B cell (primary cell): ENCODE measurements at regions not wholly inside any gene's neighbourhood (a gene's known extent, or its start where the extent isn't known, plus 50 kb on each side); places are given as distances from the start of the nearest gene placed in this dataset.

Experiments
- ATAC-seq: fragments of 200-7000 bp; cut with Tn5 transposase; one replicate; pipeline ENCODE4 v1.10.0; 2021; ENCODE audit warnings: low read depth, mild to moderate bottlenecking, moderate number of reproducible peaks, moderate library complexity
- CTCF ChIA-PET: fragments of 350-600 bp; sonication (Branson Sonifier 250); formaldehyde crosslinking; loops from one replicate; lab custom pipeline; 2021; ENCODE audit warnings: antibody characterized with exemption, inconsistent platforms; lab: Charles Lee
- POLR2A ChIA-PET: fragments of 350-600 bp; sonication (Branson Sonifier 250); formaldehyde crosslinking; loops from one replicate; lab custom pipeline; 2021; ENCODE audit warnings: antibody characterized with exemption; lab: Charles Lee
- DNase-seq: peaks from one replicate; pipeline ENCODE4 v3.0.0; 2013
- H2AFZ ChIP-seq: 2 replicates; pipeline ENCODE4 v1.6.1; 2012; ENCODE audit warnings: mild to moderate bottlenecking, low read depth, low read length; ENCODE audit not compliant: insufficient read depth, poor library complexity, severe bottlenecking
- H3K27ac ChIP-seq, 2 donors: 1 replicate in 1 of 2; 2 replicates in 1 of 2; pipeline ENCODE4 v1.5.1; 2012 to 2013; ENCODE audit warnings: low read length in 2 of 2, mild to moderate bottlenecking in 2 of 2, moderate library complexity in 1 of 2
- H3K27me3 ChIP-seq, 4 experiments: fragments of 200-600 bp in 1 of 4; sonication (generic) in 1 of 4; replicated peaks in 1 of 4; 1 replicate in 2 of 4; 2 replicates in 2 of 4; pipeline versions ENCODE4 v1.6.1 to v1.7.0; 2013 to 2016; ENCODE audit warnings: low read length in 3 of 4, mild to moderate bottlenecking in 2 of 4, mixed read lengths in 1 of 4, moderate library complexity in 1 of 4; ENCODE audit not compliant: insufficient read depth in 4 of 4, control insufficient read depth in 3 of 4; ENCODE audit errors: control extremely low read depth in 1 of 4
- H3K36me3 ChIP-seq, 2 experiments: replicated peaks in 1 of 2; 1 replicate in 1 of 2; 2 replicates in 1 of 2; pipeline versions ENCODE4 v1.6.1 to v1.7.1; 2013; ENCODE audit warnings: low read length in 1 of 2; ENCODE audit not compliant: insufficient read depth in 2 of 2, control insufficient read depth in 1 of 2; ENCODE audit errors: control extremely low read depth in 1 of 2, extremely low read depth in 1 of 2
- H3K4me1 ChIP-seq, 2 donors: fragments of 200-600 bp in 1 of 2; sonication (generic) in 1 of 2; 1 replicate in 1 of 2; 2 replicates in 1 of 2; pipeline versions ENCODE4 v1.5.1 to v1.6.1; 2013 to 2017; ENCODE audit warnings: low read length in 2 of 2; ENCODE audit not compliant: control insufficient read depth in 2 of 2, insufficient read depth in 2 of 2
- H3K4me2 ChIP-seq: replicated peaks from 2 replicates; pipeline ENCODE3; 2012; ENCODE audit warnings: mild to moderate bottlenecking, low read depth, low read length; ENCODE audit not compliant: poor library complexity, severe bottlenecking
- H3K4me3 ChIP-seq, 5 experiments: fragments of 200-600 bp in 1 of 5; sonication (generic) in 1 of 5; 1 replicate in 3 of 5; 2 replicates in 2 of 5; pipeline versions ENCODE4 v1.5.1 to v1.7.0; 2011 to 2016; ENCODE audit warnings: low read length in 4 of 5, mild to moderate bottlenecking in 4 of 5, low read depth in 2 of 5, control low read depth in 1 of 5, moderate library complexity in 1 of 5; ENCODE audit not compliant: insufficient read depth in 1 of 5; ENCODE audit errors: control extremely low read depth in 1 of 5, extremely low read depth in 1 of 5
- H3K79me2 ChIP-seq: fragments of 200-600 bp; sonication (generic); one replicate; pipeline ENCODE4 v1.6.0; 2016; ENCODE audit warnings: low read length; ENCODE audit not compliant: control insufficient read depth, insufficient read depth
- H3K9ac ChIP-seq: fragments of 200-600 bp; sonication (generic); 2 replicates; pipeline ENCODE4 v1.6.1; 2017; ENCODE audit warnings: mild to moderate bottlenecking, low read length, moderate library complexity
- H3K9me3 ChIP-seq, 3 donors: one replicate each; pipeline versions ENCODE4 v1.6.1 to v1.7.1; 2013; ENCODE audit warnings: low read length in 2 of 3; ENCODE audit not compliant: control insufficient read depth in 2 of 3, insufficient read depth in 1 of 3; ENCODE audit errors: control extremely low read depth in 1 of 3
- H4K20me1 ChIP-seq: 2 replicates; pipeline ENCODE4 v1.6.0; 2012; ENCODE audit warnings: mild to moderate bottlenecking, low read length; ENCODE audit not compliant: insufficient read depth, control insufficient read depth, poor library complexity, severe bottlenecking
- H3K27ac Mint-ChIP-seq: one replicate; pipeline ENCODE4 v1.8.0; 2021; ENCODE audit warnings: mixed read lengths
- H3K27me3 Mint-ChIP-seq: one replicate; pipeline ENCODE4 v1.8.0; 2021; ENCODE audit warnings: mixed read lengths
- H3K4me1 Mint-ChIP-seq: one replicate; pipeline ENCODE4 v1.8.0; 2021; ENCODE audit warnings: mixed read lengths
- H3K4me3 Mint-ChIP-seq: one replicate; pipeline ENCODE4 v1.8.0; 2021; ENCODE audit warnings: mixed read lengths
- H3K9me3 Mint-ChIP-seq: one replicate; pipeline ENCODE4 v1.8.0; 2022; ENCODE audit warnings: mixed read lengths; ENCODE audit not compliant: insufficient read depth
- EZH2 ChIP-seq: IDR thresholded peaks from 2 replicates; pipeline ENCODE4 v1.6.1; 2012; ENCODE audit warnings: borderline replicate concordance, low read depth, mild to moderate bottlenecking, moderate library complexity, low read length; ENCODE audit not compliant: insufficient read depth, poor library complexity, severe bottlenecking
- WGBS: methylation state at CpG from one replicate; pipeline ENCODE4 v1.1.5; 2013; ENCODE audit warnings: missing lambda C conversion rate; ENCODE audit not compliant: insufficient coverage; 5-methylcytosine and 5-hydroxymethylcytosine counted together
- intact Hi-C: fragments of 100-400 bp; cut with micrococcal nuclease; formaldehyde crosslinking; loops from one replicate; pipeline ENCODE4 v1.10.0; 2022
- TF ChIP-seq, protein P1 (sequence below): fragments of 200-600 bp; IDR thresholded peaks from one replicate; pipeline ENCODE4 v1.8.0; 2022; ENCODE audit warnings: antibody characterized with exemption, mild to moderate bottlenecking

DNA sequence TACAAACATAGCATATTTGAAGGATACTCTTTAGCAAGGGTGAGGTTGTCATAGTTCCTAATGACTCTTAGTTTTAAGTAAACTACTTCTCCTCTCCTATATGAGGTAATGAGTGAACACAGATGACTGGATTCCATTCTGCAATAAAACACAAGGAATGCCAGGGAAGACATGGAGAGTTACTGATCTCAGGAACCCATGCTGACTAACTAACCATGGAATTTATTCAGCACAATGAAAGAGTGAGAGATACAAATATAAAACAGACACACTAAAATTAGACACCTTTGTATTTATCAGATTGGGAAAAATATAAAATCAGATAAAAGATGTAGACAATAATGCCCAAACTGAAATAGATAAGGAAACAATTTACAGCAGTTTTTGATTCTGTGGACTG, 1525.9 kb upstream of the SLC10A2 start:
- no peaks in the 10 kb centered on the region for H3K9me3 Mint-ChIP-seq
- DNase-seq = no peak
- ChIA-PET CTCF (no interaction called here), POLR2A (no interaction called here)
- Histone ChIP-seq H3K4me3 (no peak overlapping the region), H2AFZ (no peak overlapping the region), H3K36me3 (no peaks in the 10 kb centered on the region), H3K27ac (no peak overlapping the region), H3K4me2 (no peak overlapping the region), H3K27me3 (no peaks in the 10 kb centered on the region), H4K20me1 (no peaks in the 10 kb centered on the region), H3K9ac (no peak overlapping the region), H3K79me2 (no peaks in the 10 kb centered on the region), H3K9me3 (no peaks in the 10 kb centered on the region), H3K4me1 (no peaks in the 10 kb centered on the region)
- no peak overlapping the region for H3K4me3 Mint-ChIP-seq
- no peak for ATAC-seq
- intact Hi-C loops = no loop called here
- TF ChIP-seq, protein P1, sequence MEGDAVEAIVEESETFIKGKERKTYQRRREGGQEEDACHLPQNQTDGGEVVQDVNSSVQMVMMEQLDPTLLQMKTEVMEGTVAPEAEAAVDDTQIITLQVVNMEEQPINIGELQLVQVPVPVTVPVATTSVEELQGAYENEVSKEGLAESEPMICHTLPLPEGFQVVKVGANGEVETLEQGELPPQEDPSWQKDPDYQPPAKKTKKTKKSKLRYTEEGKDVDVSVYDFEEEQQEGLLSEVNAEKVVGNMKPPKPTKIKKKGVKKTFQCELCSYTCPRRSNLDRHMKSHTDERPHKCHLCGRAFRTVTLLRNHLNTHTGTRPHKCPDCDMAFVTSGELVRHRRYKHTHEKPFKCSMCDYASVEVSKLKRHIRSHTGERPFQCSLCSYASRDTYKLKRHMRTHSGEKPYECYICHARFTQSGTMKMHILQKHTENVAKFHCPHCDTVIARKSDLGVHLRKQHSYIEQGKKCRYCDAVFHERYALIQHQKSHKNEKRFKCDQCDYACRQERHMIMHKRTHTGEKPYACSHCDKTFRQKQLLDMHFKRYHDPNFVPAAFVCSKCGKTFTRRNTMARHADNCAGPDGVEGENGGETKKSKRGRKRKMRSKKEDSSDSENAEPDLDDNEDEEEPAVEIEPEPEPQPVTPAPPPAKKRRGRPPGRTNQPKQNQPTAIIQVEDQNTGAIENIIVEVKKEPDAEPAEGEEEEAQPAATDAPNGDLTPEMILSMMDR = no peak
- no peak for TF ChIP-seq EZH2
- no peak overlapping the region for H3K27ac Mint-ChIP-seq
- no peaks in the 10 kb centered on the region for H3K27me3 Mint-ChIP-seq
- no peaks in the 10 kb centered on the region for H3K4me1 Mint-ChIP-seq

DNA sequence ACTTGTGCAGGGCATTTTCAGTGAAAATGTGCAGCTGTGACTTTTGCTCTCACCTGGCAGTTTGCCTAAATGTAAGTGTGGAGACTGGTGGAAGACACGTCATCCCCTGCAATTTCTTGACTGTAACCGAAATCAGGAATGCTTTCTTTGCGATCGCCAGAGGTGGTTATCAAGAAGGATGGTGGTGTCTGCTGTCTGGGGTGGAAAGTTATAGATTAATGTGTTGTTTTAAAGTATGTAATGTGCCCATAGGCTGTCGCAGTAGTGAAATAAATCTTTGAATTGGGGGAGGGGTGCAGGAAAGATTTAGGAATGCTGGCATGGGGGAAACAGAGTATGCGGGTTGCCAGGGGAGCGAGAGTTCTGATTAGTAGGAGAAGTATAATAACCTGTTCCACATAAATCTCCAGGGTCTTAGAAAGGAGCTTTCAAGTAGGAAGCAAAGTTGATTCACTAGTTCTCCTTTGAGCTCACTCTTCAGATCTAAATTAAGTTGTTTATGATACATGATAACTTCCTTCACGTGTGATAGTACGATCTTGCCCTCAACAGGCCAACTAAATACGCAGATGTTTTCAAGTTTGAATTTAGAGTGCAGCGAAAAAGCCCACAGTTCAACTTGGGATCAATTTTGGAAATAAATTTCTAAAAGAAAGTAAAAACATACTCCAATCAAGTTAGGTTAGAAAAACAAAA, 1520.0 kb upstream of the SLC10A2 start:
- Mint-ChIP-seq H3K9me3 (no peaks in the 10 kb centered on the region), H3K4me1 (no peaks in the 10 kb centered on the region), H3K27me3 (no peaks in the 10 kb centered on the region), H3K27ac (no peak overlapping the region), H3K4me3 (no peak overlapping the region)
- Histone ChIP-seq H3K27me3 (no peaks in the 10 kb centered on the region), H3K27ac (no peak overlapping the region), H3K36me3 (no peaks in the 10 kb centered on the region), H3K4me1 (no peaks in the 10 kb centered on the region), H2AFZ (no peak overlapping the region), H3K9ac (no peak overlapping the region), H3K4me3 (no peak overlapping the region), H3K4me2 (no peak overlapping the region), H4K20me1 (no peaks in the 10 kb centered on the region), H3K79me2 (no peaks in the 10 kb centered on the region), H3K9me3 (no peaks in the 10 kb centered on the region)
- WGBS = 94% methylated on average over 5 of the region's 11 CpGs
- ATAC-seq = no peak
- POLR2A ChIA-PET = no interaction called here
- TF ChIP-seq, protein P1 = no peak
- no peak for TF ChIP-seq EZH2
- CTCF ChIA-PET = no interaction called here
- intact Hi-C loops = no loop called here
- DNase-seq = no peak
